ENCODE measurements at regions not wholly inside any gene's neighbourhood (a gene's known extent, or its start where the extent isn't known, plus 50 kb on each side); places are given as distances from the start of the nearest gene placed in this dataset.

DNA sequence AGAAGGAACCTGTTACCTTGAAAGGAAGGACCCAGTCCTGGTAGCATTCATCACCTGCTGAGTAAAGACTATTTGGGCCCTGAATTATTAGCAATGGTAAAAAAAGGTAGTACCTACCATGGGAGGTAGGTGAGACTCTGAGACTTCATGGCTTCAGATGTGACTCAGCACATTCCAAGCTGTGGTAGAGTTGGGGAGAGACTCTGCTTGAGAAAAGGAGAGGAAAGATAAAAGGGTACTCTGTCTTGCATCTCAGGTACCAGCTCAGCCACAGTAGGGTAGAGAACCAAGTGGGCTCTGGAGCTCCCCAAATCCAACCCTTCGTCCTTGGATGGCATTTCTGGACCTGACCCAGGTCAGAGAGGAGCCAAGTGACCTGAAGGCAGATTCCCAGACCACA, 430.4 kb downstream of the TBL1XR1 start:
- dilution Hi-C loops (cut with MboI; ENCODE audit: extremely low pct_ligation_motif_present, low sequenced_read_pairs) = no loop called here
- no peak overlapping the region for H2AFZ ChIP-seq (ENCODE audit: control insufficient read depth, low read length)

GRCh38 chr3:176765382-176765900, 431.8 kb downstream of the TBL1XR1 start:
- FAIRE-seq = no peak
- dilution Hi-C loops (cut with MboI; ENCODE audit: extremely low pct_ligation_motif_present, low sequenced_read_pairs) = no loop called here
- DNase-seq (ENCODE audit: low read depth, low spot score) = no peak

More for the DNA sequence above, 430.4 kb downstream of the TBL1XR1 start:
- Histone ChIP-seq H3K27me3 (ENCODE audit: control insufficient read depth, extremely low read depth, insufficient read depth, low read length) (no peaks in the 10 kb centered on the region), H3K36me3 (ENCODE audit: control insufficient read depth in 2 of 2, extremely low read depth in 1 of 2, insufficient read depth in 2 of 2, low read length in 2 of 2) (no peaks in the 10 kb centered on the region), H3K27ac (ENCODE audit: control insufficient read depth, insufficient read depth, low read length) (peak overlapping the region; percentile 65), H4K20me1 (ENCODE audit: control insufficient read depth, extremely low read depth, insufficient read depth, low read length) (no peaks in the 10 kb centered on the region), H3K4me3 (ENCODE audit: control insufficient read depth in 2 of 3, extremely low read depth in 1 of 3, insufficient read depth in 2 of 3, low read depth in 1 of 3, low read length in 3 of 3) (no peak overlapping the region), H3K4me1 (ENCODE audit: control insufficient read depth, extremely low read depth, insufficient read depth, low read length) (peaks cover 14% of the 10 kb centered on the region), H3K4me2 (ENCODE audit: control insufficient read depth, extremely low read depth, insufficient read depth, low read depth, low read length) (peak overlapping the region; percentile 35), H3K9me3 (ENCODE audit: control insufficient read depth, low read depth, low read length) (no peaks in the 10 kb centered on the region), H3K9me1 (ENCODE audit: control insufficient read depth, extremely low read depth, insufficient read depth, low read length) (no peaks in the 10 kb centered on the region), H3K79me2 (ENCODE audit: control insufficient read depth, insufficient read depth, low read length) (no peaks in the 10 kb centered on the region), H3K9ac (ENCODE audit: control insufficient read depth, extremely low read depth, insufficient read depth, low read length) (no peak overlapping the region)
- TF ChIP-seq, protein P1, sequence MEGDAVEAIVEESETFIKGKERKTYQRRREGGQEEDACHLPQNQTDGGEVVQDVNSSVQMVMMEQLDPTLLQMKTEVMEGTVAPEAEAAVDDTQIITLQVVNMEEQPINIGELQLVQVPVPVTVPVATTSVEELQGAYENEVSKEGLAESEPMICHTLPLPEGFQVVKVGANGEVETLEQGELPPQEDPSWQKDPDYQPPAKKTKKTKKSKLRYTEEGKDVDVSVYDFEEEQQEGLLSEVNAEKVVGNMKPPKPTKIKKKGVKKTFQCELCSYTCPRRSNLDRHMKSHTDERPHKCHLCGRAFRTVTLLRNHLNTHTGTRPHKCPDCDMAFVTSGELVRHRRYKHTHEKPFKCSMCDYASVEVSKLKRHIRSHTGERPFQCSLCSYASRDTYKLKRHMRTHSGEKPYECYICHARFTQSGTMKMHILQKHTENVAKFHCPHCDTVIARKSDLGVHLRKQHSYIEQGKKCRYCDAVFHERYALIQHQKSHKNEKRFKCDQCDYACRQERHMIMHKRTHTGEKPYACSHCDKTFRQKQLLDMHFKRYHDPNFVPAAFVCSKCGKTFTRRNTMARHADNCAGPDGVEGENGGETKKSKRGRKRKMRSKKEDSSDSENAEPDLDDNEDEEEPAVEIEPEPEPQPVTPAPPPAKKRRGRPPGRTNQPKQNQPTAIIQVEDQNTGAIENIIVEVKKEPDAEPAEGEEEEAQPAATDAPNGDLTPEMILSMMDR (optimal IDR thresholded peaks at IDR 0.05 in 1 of 3, IDR thresholded peaks at IDR 0.05 in 1 of 3, conservative IDR thresholded peaks at IDR 0.05 in 1 of 3; ENCODE audit: extremely low read depth in 1 of 3, insufficient read depth in 2 of 3, low read length in 3 of 3) = no peak
- TF ChIP-seq EZH2 (IDR thresholded peaks at IDR 0.05; ENCODE audit: low read length) = no peak
- DNase-seq (ENCODE audit: low read depth, low spot score) = peak; percentile 28
- FAIRE-seq = no peak

More at GRCh38 chr3:176765382-176765900, 431.8 kb downstream of the TBL1XR1 start:
- Histone ChIP-seq H3K4me2 (ENCODE audit: control insufficient read depth, extremely low read depth, insufficient read depth, low read depth, low read length) (no peak overlapping the region), H3K9me3 (ENCODE audit: control insufficient read depth, low read depth, low read length) (no peaks in the 10 kb centered on the region), H3K36me3 (ENCODE audit: control insufficient read depth in 2 of 2, extremely low read depth in 1 of 2, insufficient read depth in 2 of 2, low read length in 2 of 2) (no peaks in the 10 kb centered on the region), H3K79me2 (ENCODE audit: control insufficient read depth, insufficient read depth, low read length) (no peaks in the 10 kb centered on the region), H3K27ac (ENCODE audit: control insufficient read depth, insufficient read depth, low read length) (no peak overlapping the region), H3K4me1 (ENCODE audit: control insufficient read depth, extremely low read depth, insufficient read depth, low read length) (peaks cover 14% of the 10 kb centered on the region), H2AFZ (ENCODE audit: control insufficient read depth, low read length) (no peak overlapping the region), H4K20me1 (ENCODE audit: control insufficient read depth, extremely low read depth, insufficient read depth, low read length) (no peaks in the 10 kb centered on the region), H3K4me3 (ENCODE audit: control insufficient read depth in 2 of 3, extremely low read depth in 1 of 3, insufficient read depth in 2 of 3, low read depth in 1 of 3, low read length in 3 of 3) (no peak overlapping the region), H3K9ac (ENCODE audit: control insufficient read depth, extremely low read depth, insufficient read depth, low read length) (no peak overlapping the region), H3K9me1 (ENCODE audit: control insufficient read depth, extremely low read depth, insufficient read depth, low read length) (no peaks in the 10 kb centered on the region), H3K27me3 (ENCODE audit: control insufficient read depth, extremely low read depth, insufficient read depth, low read length) (no peaks in the 10 kb centered on the region)
- no peak for TF ChIP-seq EZH2 (IDR thresholded peaks at IDR 0.05; ENCODE audit: low read length)
